Ascending aorta (tissue), 2 donors: ENCODE measurements at regions not wholly inside any gene's neighbourhood (a gene's known extent, or its start where the extent isn't known, plus 50 kb on each side); places are given as distances from the start of the nearest gene placed in this dataset.

ENCODE experiments used
- DNase-seq, 2 donors: peaks; one replicate each; pipeline ENCODE4 v3.0.0-alpha.2; 2019; ENCODE audit warnings: low spot score in 2 of 2
- H3K27ac ChIP-seq, 2 donors: fragments of 200-600 bp; sonication (generic); one replicate each; pipeline ENCODE4 v1.5.1; 2016 to 2017; ENCODE audit warnings: mild to moderate bottlenecking in 1 of 2
- H3K27me3 ChIP-seq: fragments of 200-600 bp; sonication (generic); one replicate; pipeline ENCODE4 v1.5.1; 2017
- H3K36me3 ChIP-seq, 2 donors: fragments of 200-600 bp; sonication (generic); one replicate each; pipeline ENCODE4 v1.5.1; 2016
- H3K4me1 ChIP-seq, 2 donors: fragments of 200-600 bp; sonication (generic); one replicate each; pipeline ENCODE4 v1.5.1; 2016 to 2017; ENCODE audit warnings: mild to moderate bottlenecking in 1 of 2
- H3K4me3 ChIP-seq, 2 donors: fragments of 200-600 bp; sonication (generic); one replicate each; pipeline ENCODE4 v1.5.1; 2016 to 2017; ENCODE audit warnings: mild to moderate bottlenecking in 1 of 2
- H3K9me3 ChIP-seq, 2 donors: fragments of 200-600 bp; sonication (generic); one replicate each; pipeline ENCODE4 v1.5.1; 2016
- CTCF ChIP-seq, 3 experiments: fragments of 200-600 bp in 2 of 3; fragments of 450-650 bp in 1 of 3; sonication (generic) in 2 of 3; IDR thresholded peaks; one replicate each; pipeline ENCODE4 v1.5.1; 2016 to 2019; ENCODE audit warnings: antibody characterized with exemption in 3 of 3, mild to moderate bottlenecking in 1 of 3, moderate library complexity in 1 of 3
- intact Hi-C: fragments of 100-400 bp; cut with DNase I; formaldehyde crosslinking; loops from one replicate; pipeline ENCODE4 v1.15.1; 2023

GRCh38 chr6:88366672-88367071 is 200.5 kb upstream of the CNR1 start:
- TF ChIP-seq CTCF (IDR thresholded peaks at IDR 0.05): no peak
- Histone ChIP-seq H3K27me3 (no peaks in the 10 kb centered on the region), H3K4me3 (no peak overlapping the region), H3K9me3 (no peaks in the 10 kb centered on the region), H3K27ac (no peak overlapping the region), H3K36me3 (no peaks in the 10 kb centered on the region), H3K4me1 (peaks cover 0 to 11% of the 10 kb centered on the region in 2 donors)
- intact Hi-C loops: loop anchor here (5.0 to 10.0 kb wide), 3 partner anchors 202 to 422 kb away; partner anchors contain the start of gene CNR1
- DNase-seq: no peak

GRCh38 chr6:88365656-88366055 is 199.5 kb upstream of the CNR1 start:
- no peak overlapping the region for H3K4me3 ChIP-seq
- peaks cover 0 to 11% of the 10 kb centered on the region in 2 donors for H3K4me1 ChIP-seq
- intact Hi-C loops: loop anchor here (5.0 to 10.0 kb wide), 3 partner anchors 201 to 421 kb away; partner anchors contain the start of gene CNR1
- TF ChIP-seq CTCF (IDR thresholded peaks at IDR 0.05): no peak
- no peak for DNase-seq
- H3K27me3 ChIP-seq: no peaks in the 10 kb centered on the region
- no peaks in the 10 kb centered on the region for H3K36me3 ChIP-seq
- peak overlapping the region in 1 of 2 donors; percentile 4 for H3K27ac ChIP-seq
- no peaks in the 10 kb centered on the region for H3K9me3 ChIP-seq

GRCh38 chr6:88365230-88365629 is 199.1 kb upstream of the CNR1 start:
- Histone ChIP-seq H3K27me3 (no peaks in the 10 kb centered on the region), H3K36me3 (no peaks in the 10 kb centered on the region), H3K4me1 (peaks cover 0 to 11% of the 10 kb centered on the region in 2 donors), H3K9me3 (no peaks in the 10 kb centered on the region), H3K27ac (peak overlapping the region in 1 of 2 donors; percentile 4), H3K4me3 (no peak overlapping the region)
- no peak for TF ChIP-seq CTCF (IDR thresholded peaks at IDR 0.05)
- intact Hi-C loops: loop anchor here (5.0 to 10.0 kb wide), 3 partner anchors 200 to 420 kb away; partner anchors contain the start of gene CNR1
- DNase-seq: no peak

- no peaks in the 10 kb centered on the region for H3K36me3 ChIP-seq
- no peaks in the 10 kb centered on the region for H3K27me3 ChIP-seq
- H3K4me1 ChIP-seq: no peaks in the 10 kb centered on the region
- no peak for DNase-seq
- intact Hi-C loops: loop anchor here (10.0 kb wide), 2 partner anchors 197 to 417 kb away; partner anchors contain the start of gene CNR1
- TF ChIP-seq CTCF (IDR thresholded peaks at IDR 0.05): no peak
- H3K27ac ChIP-seq: no peak overlapping the region
- H3K9me3 ChIP-seq: no peaks in the 10 kb centered on the region
- H3K4me3 ChIP-seq: no peak overlapping the region
These were observed 195.6 kb upstream of the CNR1 start for GRCh38 chr6:88361754-88362153.

- DNase-seq: no peak
- no peak for TF ChIP-seq CTCF (IDR thresholded peaks at IDR 0.05)
- intact Hi-C loops: loop anchor here (10.0 kb wide), 2 partner anchors 196 to 416 kb away; partner anchors contain the start of gene CNR1
- Histone ChIP-seq H3K27me3 (no peaks in the 10 kb centered on the region), H3K36me3 (no peaks in the 10 kb centered on the region), H3K4me1 (no peaks in the 10 kb centered on the region), H3K4me3 (no peak overlapping the region), H3K9me3 (no peaks in the 10 kb centered on the region), H3K27ac (no peak overlapping the region)
These were observed 195.2 kb upstream of the CNR1 start for GRCh38 chr6:88361298-88361697.
